HEK293T (cell line): ENCODE measurements at regions not wholly inside any gene's neighbourhood (a gene's known extent, or its start where the extent isn't known, plus 50 kb on each side); places are given as distances from the start of the nearest gene placed in this dataset.

Source experiments
- ELF4 ChIP-seq: fragments of 450-650 bp; IDR thresholded peaks from 2 replicates; pipeline ENCODE4 v1.6.1; 2017; ENCODE audit warnings: antibody characterized with exemption
- FOXK2 ChIP-seq: fragments of 450-650 bp; IDR thresholded peaks from 2 replicates; pipeline ENCODE4 v1.6.1; 2016; ENCODE audit warnings: mild to moderate bottlenecking
- FOXM1 ChIP-seq: fragments of 450-650 bp; IDR thresholded peaks from 2 replicates; pipeline ENCODE4 v1.6.1; 2017; ENCODE audit warnings: mild to moderate bottlenecking, borderline replicate concordance
- NFRKB ChIP-seq: fragments of 450-650 bp; IDR thresholded peaks from 2 replicates; pipeline ENCODE4 v1.6.1; 2016; ENCODE audit warnings: mild to moderate bottlenecking, moderate library complexity
- TF ChIP-seq, protein P1 (sequence below): fragments of 450-650 bp; IDR thresholded peaks from 2 replicates; pipeline ENCODE4 v1.6.1; 2016

- no peak for TF ChIP-seq FOXM1
- no peak for TF ChIP-seq NFRKB
- TF ChIP-seq, protein P1, sequence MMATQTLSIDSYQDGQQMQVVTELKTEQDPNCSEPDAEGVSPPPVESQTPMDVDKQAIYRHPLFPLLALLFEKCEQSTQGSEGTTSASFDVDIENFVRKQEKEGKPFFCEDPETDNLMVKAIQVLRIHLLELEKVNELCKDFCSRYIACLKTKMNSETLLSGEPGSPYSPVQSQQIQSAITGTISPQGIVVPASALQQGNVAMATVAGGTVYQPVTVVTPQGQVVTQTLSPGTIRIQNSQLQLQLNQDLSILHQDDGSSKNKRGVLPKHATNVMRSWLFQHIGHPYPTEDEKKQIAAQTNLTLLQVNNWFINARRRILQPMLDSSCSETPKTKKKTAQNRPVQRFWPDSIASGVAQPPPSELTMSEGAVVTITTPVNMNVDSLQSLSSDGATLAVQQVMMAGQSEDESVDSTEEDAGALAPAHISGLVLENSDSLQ = no peak
- no peak for TF ChIP-seq FOXK2
- no peak for TF ChIP-seq ELF4
These were observed 801.6 kb downstream of the LUZP2 start for GRCh38 chr11:25298450-25298849.
